ENCODE measurements at regions not wholly inside any gene's neighbourhood (a gene's known extent, or its start where the extent isn't known, plus 50 kb on each side); places are given as distances from the start of the nearest gene placed in this dataset.
A peak's percentile ranks its signal among the peaks of the same experiment; 100 is the strongest.

- H3K9me2 ChIP-seq (replicated peaks; ENCODE audit: insufficient read depth): no peaks in the 10 kb centered on the region
- no peaks in the 10 kb centered on the region for H4K20me1 ChIP-seq (ENCODE audit: insufficient read depth, poor library complexity, severe bottlenecking)
- H3K4me2 ChIP-seq: no peak overlapping the region
- H3K36me3 ChIP-seq (replicated peaks; ENCODE audit: insufficient read depth, low read depth): no peaks in the 10 kb centered on the region
- 89% methylated on average over 6 of the region's 6 CpGs for WGBS (ENCODE audit: low lambda C conversion rate, missing lambda C conversion rate)
- H3K79me2 ChIP-seq: no peaks in the 10 kb centered on the region
- no peaks in the 10 kb centered on the region for H3K27me3 ChIP-seq
- H3K9me3 ChIP-seq (ENCODE audit: low read depth): no peaks in the 10 kb centered on the region
- no peak overlapping the region for H2AFZ ChIP-seq
- TF ChIP-seq EZH2 (IDR thresholded peaks at IDR 0.05; ENCODE audit: borderline replicate concordance) (no peak), EZH2phosphoT487 (IDR thresholded peaks at IDR 0.05; ENCODE audit: low read depth, severe bottlenecking, unreplicated experiment) (no peak), CTCF (IDR thresholded peaks at IDR 0.05; ENCODE audit: poor library complexity) (no peak)
- no peak overlapping the region for H3K4me3 ChIP-seq
- H3K27ac ChIP-seq: no peak overlapping the region
- peaks cover 7% of the 10 kb centered on the region for H3K4me1 ChIP-seq (ENCODE audit: insufficient read depth)
- DNase-seq (ENCODE audit: low spot score): no peak
Observed at GRCh38 chr5:56608217-56608925, 207.0 kb upstream of the MAP3K1 start.

DNA sequence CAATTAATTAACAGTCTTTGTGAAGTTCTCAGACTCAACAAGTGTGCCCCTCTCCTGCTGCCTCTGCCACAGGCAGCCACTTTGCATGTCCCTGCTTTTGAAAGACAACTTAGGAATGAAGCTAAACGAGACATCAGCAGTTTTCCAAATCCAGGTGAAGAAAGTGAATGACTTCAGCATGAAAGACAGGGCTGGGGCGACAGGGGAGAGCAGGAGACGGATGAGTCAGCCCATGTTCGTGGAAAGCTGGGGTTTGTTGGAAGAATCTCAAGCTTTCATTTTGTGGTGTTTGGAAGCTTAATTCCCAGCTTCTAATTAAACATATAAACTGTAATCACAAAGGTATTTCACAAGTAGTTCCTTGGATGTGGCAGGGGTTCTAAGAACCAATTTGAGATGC is 207.8 kb upstream of the MAP3K1 start:
- Histone ChIP-seq H3K4me2 (no peak overlapping the region), H3K27me3 (no peaks in the 10 kb centered on the region), H3K79me2 (no peaks in the 10 kb centered on the region), H3K9me2 (replicated peaks; ENCODE audit: insufficient read depth) (no peaks in the 10 kb centered on the region), H3K4me1 (ENCODE audit: insufficient read depth) (peaks cover 7% of the 10 kb centered on the region), H4K20me1 (ENCODE audit: insufficient read depth, poor library complexity, severe bottlenecking) (no peaks in the 10 kb centered on the region), H2AFZ (no peak overlapping the region), H3K36me3 (replicated peaks; ENCODE audit: insufficient read depth, low read depth) (no peaks in the 10 kb centered on the region), H3K4me3 (no peak overlapping the region), H3K9me3 (ENCODE audit: low read depth) (no peaks in the 10 kb centered on the region), H3K27ac (no peak overlapping the region)
- peak; percentile 43 for DNase-seq (ENCODE audit: low spot score)
- 39% methylated on average over 4 of the region's 4 CpGs for WGBS (ENCODE audit: low lambda C conversion rate, missing lambda C conversion rate)
- no peak for TF ChIP-seq EZH2phosphoT487 (IDR thresholded peaks at IDR 0.05; ENCODE audit: low read depth, severe bottlenecking, unreplicated experiment)
- no peak for TF ChIP-seq CTCF (IDR thresholded peaks at IDR 0.05; ENCODE audit: poor library complexity)
- TF ChIP-seq EZH2 (IDR thresholded peaks at IDR 0.05; ENCODE audit: borderline replicate concordance): no peak

GRCh38 chr5:56607074-56607473 is 208.3 kb upstream of the MAP3K1 start:
- TF ChIP-seq EZH2 (IDR thresholded peaks at IDR 0.05; ENCODE audit: borderline replicate concordance): no peak
- no peak for TF ChIP-seq CTCF (IDR thresholded peaks at IDR 0.05; ENCODE audit: poor library complexity)
- TF ChIP-seq EZH2phosphoT487 (IDR thresholded peaks at IDR 0.05; ENCODE audit: low read depth, severe bottlenecking, unreplicated experiment): no peak
- DNase-seq (ENCODE audit: low spot score): no peak
- 46% methylated on average over 4 of the region's 4 CpGs for WGBS (ENCODE audit: low lambda C conversion rate, missing lambda C conversion rate)
- H4K20me1 ChIP-seq (ENCODE audit: insufficient read depth, poor library complexity, severe bottlenecking): no peaks in the 10 kb centered on the region
- no peak overlapping the region for H3K27ac ChIP-seq
- peaks cover 7% of the 10 kb centered on the region for H3K4me1 ChIP-seq (ENCODE audit: insufficient read depth)
- no peak overlapping the region for H2AFZ ChIP-seq
- no peaks in the 10 kb centered on the region for H3K79me2 ChIP-seq
- H3K9me2 ChIP-seq (replicated peaks; ENCODE audit: insufficient read depth): no peaks in the 10 kb centered on the region
- no peaks in the 10 kb centered on the region for H3K9me3 ChIP-seq (ENCODE audit: low read depth)
- H3K4me2 ChIP-seq: no peak overlapping the region
- no peak overlapping the region for H3K4me3 ChIP-seq
- H3K27me3 ChIP-seq: no peaks in the 10 kb centered on the region
- no peaks in the 10 kb centered on the region for H3K36me3 ChIP-seq (replicated peaks; ENCODE audit: insufficient read depth, low read depth)
